Activated naive CD8-positive, alpha-beta T cell treated with anti-CD3 and anti-CD28 coated beads, Interleukin-2, amount 10 ng/mL, durations not matched to agents 7 days and 5 days (primary cell): ENCODE measurements at regions not wholly inside any gene's neighbourhood (a gene's known extent, or its start where the extent isn't known, plus 50 kb on each side); places are given as distances from the start of the nearest gene placed in this dataset.

Experiments used
- ATAC-seq: fragments of 150-1000 bp; cut with Tn5 transposase; one replicate; pipeline ENCODE4 v1.10.0; 2021; ENCODE audit warnings: low read depth, moderate library complexity
- POLR2A ChIA-PET: fragments of 350-600 bp; sonication (Branson Sonifier 250); formaldehyde crosslinking; loops from one replicate; lab custom pipeline; 2021; ENCODE audit warnings: antibody characterized with exemption; lab: Charles Lee
- DNase-seq: peaks from one replicate; pipeline ENCODE4 v3.0.0; 2021
- H3K27ac Mint-ChIP-seq: one replicate; pipeline ENCODE4 v1.8.0; 2022; ENCODE audit warnings: mild to moderate bottlenecking, mixed read lengths
- H3K27me3 Mint-ChIP-seq: one replicate; pipeline ENCODE4 v1.8.0; 2022; ENCODE audit warnings: mild to moderate bottlenecking, moderate library complexity, mixed read lengths
- H3K36me3 Mint-ChIP-seq: one replicate; pipeline ENCODE4 v1.8.0; 2021; ENCODE audit warnings: mild to moderate bottlenecking, mixed read lengths
- H3K4me1 Mint-ChIP-seq: one replicate; pipeline ENCODE4 v1.8.0; 2021; ENCODE audit warnings: mixed read lengths
- H3K4me3 Mint-ChIP-seq: one replicate; pipeline ENCODE4 v1.8.0; 2022; ENCODE audit warnings: mild to moderate bottlenecking, moderate library complexity, mixed read lengths
- H3K9me3 Mint-ChIP-seq: one replicate; pipeline ENCODE4 v1.8.0; 2021; ENCODE audit warnings: mixed read lengths

- no peak overlapping the region for H3K4me3 Mint-ChIP-seq
- ATAC-seq: no peak
- H3K27ac Mint-ChIP-seq: no peak overlapping the region
- no peaks in the 10 kb centered on the region for H3K27me3 Mint-ChIP-seq
- no peaks in the 10 kb centered on the region for H3K9me3 Mint-ChIP-seq
- H3K36me3 Mint-ChIP-seq: no peaks in the 10 kb centered on the region
- DNase-seq: no peak
- H3K4me1 Mint-ChIP-seq: no peaks in the 10 kb centered on the region
- POLR2A ChIA-PET: no interaction called here
Observed at GRCh38 chr20:39777610-39778009, 815.5 kb downstream of the DHX35 start.

GRCh38 chr20:39775110-39775509 lies 813.0 kb downstream of the DHX35 start:
- POLR2A ChIA-PET: no interaction called here
- Mint-ChIP-seq H3K9me3 (peaks cover 3% of the 10 kb centered on the region), H3K27me3 (no peaks in the 10 kb centered on the region), H3K27ac (no peak overlapping the region), H3K4me3 (no peak overlapping the region), H3K4me1 (no peaks in the 10 kb centered on the region), H3K36me3 (no peaks in the 10 kb centered on the region)
- DNase-seq (no peak), ATAC-seq (no peak)

- no peak for ATAC-seq
- H3K4me1 Mint-ChIP-seq: no peaks in the 10 kb centered on the region
- DNase-seq: no peak
- no peaks in the 10 kb centered on the region for H3K36me3 Mint-ChIP-seq
- POLR2A ChIA-PET: no interaction called here
- no peak overlapping the region for H3K4me3 Mint-ChIP-seq
- no peak overlapping the region for H3K27ac Mint-ChIP-seq
- no peaks in the 10 kb centered on the region for H3K27me3 Mint-ChIP-seq
- H3K9me3 Mint-ChIP-seq: peaks cover 3% of the 10 kb centered on the region
Observed at GRCh38 chr20:39773380-39774000, 811.3 kb downstream of the DHX35 start.

GRCh38 chr20:39767352-39767751 lies 805.2 kb downstream of the DHX35 start:
- H3K9me3 Mint-ChIP-seq: peaks cover 6% of the 10 kb centered on the region
- no peak for ATAC-seq
- H3K4me1 Mint-ChIP-seq: no peaks in the 10 kb centered on the region
- POLR2A ChIA-PET: no interaction called here
- H3K36me3 Mint-ChIP-seq: no peaks in the 10 kb centered on the region
- no peak for DNase-seq
- no peak overlapping the region for H3K27ac Mint-ChIP-seq
- no peak overlapping the region for H3K4me3 Mint-ChIP-seq
- H3K27me3 Mint-ChIP-seq: no peaks in the 10 kb centered on the region

GRCh38 chr20:39766333-39766732 lies 804.2 kb downstream of the DHX35 start:
- H3K27me3 Mint-ChIP-seq: no peaks in the 10 kb centered on the region
- peaks cover 6% of the 10 kb centered on the region for H3K9me3 Mint-ChIP-seq

GRCh38 chr20:39762716-39763115 lies 800.6 kb downstream of the DHX35 start:
- ATAC-seq (no peak), DNase-seq (no peak)
- no peak overlapping the region for H3K4me3 Mint-ChIP-seq
- no peaks in the 10 kb centered on the region for H3K27me3 Mint-ChIP-seq
- no peak overlapping the region for H3K27ac Mint-ChIP-seq
- POLR2A ChIA-PET: no interaction called here
- H3K36me3 Mint-ChIP-seq: no peaks in the 10 kb centered on the region
- H3K4me1 Mint-ChIP-seq: no peaks in the 10 kb centered on the region
- H3K9me3 Mint-ChIP-seq: peaks cover 3% of the 10 kb centered on the region

More at GRCh38 chr20:39766333-39766732, 804.2 kb downstream of the DHX35 start:
- ATAC-seq: no peak
- POLR2A ChIA-PET: no interaction called here
- DNase-seq: no peak
- Mint-ChIP-seq H3K4me1 (no peaks in the 10 kb centered on the region), H3K36me3 (no peaks in the 10 kb centered on the region), H3K27ac (no peak overlapping the region), H3K4me3 (no peak overlapping the region)

- Mint-ChIP-seq H3K36me3 (no peaks in the 10 kb centered on the region), H3K4me1 (no peaks in the 10 kb centered on the region), H3K4me3 (no peak overlapping the region), H3K27me3 (no peaks in the 10 kb centered on the region), H3K9me3 (peaks cover 3% of the 10 kb centered on the region), H3K27ac (no peak overlapping the region)
- ATAC-seq (no peak), DNase-seq (no peak)
- POLR2A ChIA-PET: no interaction called here
Observed at GRCh38 chr20:39758876-39759275, 796.7 kb downstream of the DHX35 start.

GRCh38 chr20:39756828-39757227 lies 794.7 kb downstream of the DHX35 start:
- no peaks in the 10 kb centered on the region for H3K36me3 Mint-ChIP-seq
- no peak overlapping the region for H3K4me3 Mint-ChIP-seq
- ATAC-seq: no peak
- POLR2A ChIA-PET: no interaction called here
- no peaks in the 10 kb centered on the region for H3K9me3 Mint-ChIP-seq
- DNase-seq: no peak
- H3K27me3 Mint-ChIP-seq: no peaks in the 10 kb centered on the region
- H3K4me1 Mint-ChIP-seq: no peaks in the 10 kb centered on the region
- H3K27ac Mint-ChIP-seq: no peak overlapping the region

GRCh38 chr20:39756369-39756768 lies 794.2 kb downstream of the DHX35 start:
- H3K9me3 Mint-ChIP-seq: no peaks in the 10 kb centered on the region

GRCh38 chr20:39752262-39752876 lies 790.2 kb downstream of the DHX35 start:
- no peak overlapping the region for H3K4me3 Mint-ChIP-seq
- H3K27me3 Mint-ChIP-seq: no peaks in the 10 kb centered on the region
- H3K9me3 Mint-ChIP-seq: peaks cover 5% of the 10 kb centered on the region
- H3K4me1 Mint-ChIP-seq: no peaks in the 10 kb centered on the region
- no peak for DNase-seq
- POLR2A ChIA-PET: no interaction called here
- no peak for ATAC-seq
- H3K36me3 Mint-ChIP-seq: no peaks in the 10 kb centered on the region
- H3K27ac Mint-ChIP-seq: no peak overlapping the region

More at GRCh38 chr20:39756369-39756768, 794.2 kb downstream of the DHX35 start:
- ATAC-seq (no peak), DNase-seq (no peak)
- no peaks in the 10 kb centered on the region for H3K36me3 Mint-ChIP-seq
- H3K4me3 Mint-ChIP-seq: no peak overlapping the region
- POLR2A ChIA-PET: no interaction called here
- no peaks in the 10 kb centered on the region for H3K4me1 Mint-ChIP-seq
- no peaks in the 10 kb centered on the region for H3K27me3 Mint-ChIP-seq
- no peak overlapping the region for H3K27ac Mint-ChIP-seq

- Mint-ChIP-seq H3K9me3 (peaks cover 5% of the 10 kb centered on the region), H3K36me3 (no peaks in the 10 kb centered on the region), H3K27ac (no peak overlapping the region), H3K4me1 (no peaks in the 10 kb centered on the region), H3K27me3 (no peaks in the 10 kb centered on the region), H3K4me3 (no peak overlapping the region)
- DNase-seq: no peak
- POLR2A ChIA-PET: no interaction called here
- ATAC-seq: no peak
Observed at GRCh38 chr20:39751557-39752137, 789.5 kb downstream of the DHX35 start.

GRCh38 chr20:39745380-39745779 lies 783.2 kb downstream of the DHX35 start:
- POLR2A ChIA-PET: no interaction called here
- no peak for DNase-seq
- H3K9me3 Mint-ChIP-seq: peaks cover 5% of the 10 kb centered on the region
- H3K4me1 Mint-ChIP-seq: no peaks in the 10 kb centered on the region
- ATAC-seq: no peak
- H3K27me3 Mint-ChIP-seq: no peaks in the 10 kb centered on the region
- H3K36me3 Mint-ChIP-seq: no peaks in the 10 kb centered on the region
- no peak overlapping the region for H3K4me3 Mint-ChIP-seq
- H3K27ac Mint-ChIP-seq: no peak overlapping the region

GRCh38 chr20:39738651-39739050 lies 776.5 kb downstream of the DHX35 start:
- Mint-ChIP-seq H3K4me1 (no peaks in the 10 kb centered on the region), H3K9me3 (no peaks in the 10 kb centered on the region), H3K4me3 (no peak overlapping the region), H3K27ac (no peak overlapping the region), H3K36me3 (no peaks in the 10 kb centered on the region), H3K27me3 (no peaks in the 10 kb centered on the region)
- DNase-seq: no peak
- POLR2A ChIA-PET: no interaction called here
- no peak for ATAC-seq
